NCI-H510A (cell line): ENCODE measurements at regions not wholly inside any gene's neighbourhood (a gene's known extent, or its start where the extent isn't known, plus 50 kb on each side); places are given as distances from the start of the nearest gene placed in this dataset.
"Not testable (repeated sequence)": the region's sequence is repeated elsewhere in the genome, so short reads cannot be mapped to it uniquely, and the experiment has no call there.

Experiments
- DNase-seq: peaks from one replicate; lab custom pipeline; 2025; lab: John Stamatoyannopoulos, UW

- DNase-seq: no peak
Measured at GRCh38 chr4:188956566-188956965, 817.3 kb downstream of the TRIML1 start.

- no peak for DNase-seq
Measured at GRCh38 chr4:188958346-188958745, 819.1 kb downstream of the TRIML1 start.

GRCh38 chr4:188959424-188959823 is 820.2 kb downstream of the TRIML1 start:
- no peak for DNase-seq

DNA sequence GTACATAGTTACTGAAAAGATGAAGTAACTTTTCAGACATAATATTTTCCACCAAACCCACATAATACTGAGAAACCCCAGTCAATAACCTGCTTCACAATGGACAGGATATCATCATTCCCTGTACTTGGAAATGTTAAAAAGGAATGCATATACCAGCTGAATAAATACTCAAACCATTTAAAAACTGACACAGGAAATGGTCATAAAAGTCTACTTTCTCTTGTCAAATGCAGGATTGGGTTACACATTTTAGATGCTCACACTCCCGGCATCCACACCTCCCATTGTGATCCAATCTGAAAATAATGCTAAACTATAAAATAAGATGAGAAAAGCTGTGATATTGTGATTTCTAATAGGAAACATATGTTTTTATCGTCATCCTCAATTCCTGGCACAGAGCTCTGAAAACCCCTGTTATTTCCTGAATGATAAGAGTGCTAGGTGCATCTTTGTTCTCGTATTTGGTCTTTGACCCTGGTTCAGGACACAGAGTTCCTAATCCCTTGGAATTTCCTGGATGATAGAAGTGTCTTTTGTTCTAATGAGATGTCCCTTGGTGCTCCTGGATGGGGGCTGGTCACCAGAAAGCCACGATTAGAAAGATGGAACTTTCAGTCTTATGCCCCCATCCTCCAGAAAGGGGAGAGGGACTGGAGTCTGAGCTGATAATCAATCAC is 821.3 kb downstream of the TRIML1 start:
- DNase-seq: no peak

DNA sequence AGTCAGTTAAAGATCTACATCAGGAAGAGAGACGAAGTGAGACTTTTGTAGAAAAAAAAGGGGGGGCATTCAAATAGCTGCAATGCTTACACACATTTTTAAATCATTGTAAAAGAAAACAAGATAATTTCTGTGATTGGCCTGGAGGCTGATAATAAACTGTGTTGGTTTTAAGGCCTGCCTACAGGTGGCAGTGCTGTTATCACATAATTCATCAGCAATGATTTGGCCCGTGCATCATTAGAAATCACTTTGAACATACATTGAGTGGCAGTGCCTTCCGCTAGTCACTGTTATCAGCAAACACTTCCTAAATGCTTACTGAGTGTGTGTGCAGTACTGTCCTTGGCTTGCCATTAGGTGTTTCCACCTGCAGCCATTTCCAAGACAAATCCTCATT is 831.9 kb downstream of the TRIML1 start:
- DNase-seq: no peak

DNA sequence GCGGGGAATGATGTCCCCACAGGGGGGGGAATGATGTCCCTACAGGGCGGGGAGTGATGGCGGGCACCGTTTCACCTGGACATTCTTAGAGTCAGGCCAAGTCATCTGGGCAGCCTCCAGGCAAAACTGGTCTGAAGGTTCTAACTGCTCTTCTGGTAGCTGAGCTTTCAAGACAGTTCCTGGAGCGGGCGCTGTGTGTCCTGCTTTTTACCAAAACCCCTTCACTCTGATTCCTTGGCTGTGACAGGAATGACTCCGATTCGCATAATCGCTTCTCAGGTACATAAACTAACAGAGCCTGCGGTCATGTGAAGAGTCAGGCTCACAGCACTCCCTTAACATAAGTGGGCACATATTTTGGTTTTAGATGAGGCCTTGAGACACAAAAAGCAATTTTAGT is 836.0 kb downstream of the TRIML1 start:
- no peak for DNase-seq

DNA sequence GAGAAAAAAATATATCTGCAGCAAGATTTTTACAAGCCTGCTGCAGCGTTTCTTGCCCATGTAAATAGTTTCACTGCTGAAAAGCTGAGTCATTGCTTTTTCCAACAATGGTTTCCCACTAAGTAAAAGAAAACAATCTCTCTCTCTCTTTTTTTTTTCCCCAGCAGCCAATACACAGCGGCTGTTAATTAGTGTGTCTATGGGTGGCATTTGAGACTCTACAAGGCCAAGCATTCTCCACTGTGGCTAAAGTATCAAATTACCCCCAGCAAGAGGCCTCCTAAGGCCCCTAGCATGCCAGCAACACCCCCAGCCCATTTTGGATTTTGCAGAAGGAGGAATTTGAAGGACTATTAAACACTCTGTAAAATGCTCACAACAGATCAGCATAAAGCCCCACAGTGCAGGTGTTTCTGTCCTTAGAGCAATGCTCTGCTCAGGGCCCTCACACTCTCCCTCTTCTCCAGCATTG is 837.4 kb downstream of the TRIML1 start:
- peak; percentile 64 for DNase-seq

DNA sequence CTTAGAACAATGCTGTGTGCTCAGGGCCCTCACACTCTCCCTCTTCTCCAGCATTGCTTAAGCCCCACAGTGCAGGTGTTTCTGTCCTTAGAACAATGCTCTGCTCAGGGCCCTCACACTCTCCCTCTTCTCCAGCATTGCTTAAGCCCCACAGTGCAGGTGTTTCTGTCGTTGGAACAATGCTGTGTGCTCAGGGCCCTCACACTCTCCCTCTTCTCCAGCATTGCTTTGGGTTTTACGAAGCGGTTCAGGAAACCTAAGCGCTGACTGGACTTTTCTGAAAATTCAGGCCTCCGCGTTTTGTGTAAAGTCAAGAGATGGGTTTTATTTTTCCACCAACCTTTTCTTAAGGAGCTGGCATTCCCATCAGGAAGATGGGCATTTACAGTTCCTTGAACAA is 838.0 kb downstream of the TRIML1 start:
- not testable (repeated sequence) for DNase-seq

DNA sequence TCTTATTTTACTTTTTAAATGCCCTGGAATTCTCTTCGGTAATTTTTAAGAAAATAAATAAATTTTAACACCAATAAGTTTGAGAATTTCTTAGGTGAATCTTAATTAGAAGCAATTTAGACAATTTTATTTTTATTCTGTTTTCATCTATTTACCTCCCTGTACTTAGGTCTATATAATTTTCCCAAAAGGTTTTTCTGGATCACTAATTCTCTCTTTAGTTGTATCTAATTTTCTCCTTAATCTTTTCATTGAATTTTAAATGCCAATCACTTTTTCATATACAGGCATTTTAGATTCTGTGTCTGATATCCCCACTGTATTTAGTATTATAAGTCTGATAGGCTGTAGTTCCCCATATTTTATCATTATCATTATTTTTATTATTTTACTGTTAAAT is 845.3 kb downstream of the TRIML1 start:
- no peak for DNase-seq

DNA sequence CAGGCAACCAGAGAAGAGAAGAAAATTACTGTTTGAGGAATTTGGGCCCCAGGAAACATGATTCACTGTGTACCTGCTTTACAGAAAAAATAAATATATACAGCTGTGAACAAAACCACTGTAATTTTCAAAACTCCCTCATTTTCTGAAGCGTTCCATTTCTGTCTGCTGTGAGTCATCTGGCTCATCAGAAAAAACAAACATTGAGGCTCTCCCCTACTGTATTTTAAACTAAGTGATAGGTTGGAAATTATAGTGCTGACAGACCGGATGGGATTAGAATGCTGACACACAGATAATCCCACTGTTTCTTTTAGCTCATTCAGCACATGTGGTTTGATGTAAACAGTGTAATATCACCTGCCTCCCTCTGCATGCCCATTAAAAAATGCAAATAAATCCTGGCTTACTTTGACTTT is 847.0 kb downstream of the TRIML1 start:
- no peak for DNase-seq

DNA sequence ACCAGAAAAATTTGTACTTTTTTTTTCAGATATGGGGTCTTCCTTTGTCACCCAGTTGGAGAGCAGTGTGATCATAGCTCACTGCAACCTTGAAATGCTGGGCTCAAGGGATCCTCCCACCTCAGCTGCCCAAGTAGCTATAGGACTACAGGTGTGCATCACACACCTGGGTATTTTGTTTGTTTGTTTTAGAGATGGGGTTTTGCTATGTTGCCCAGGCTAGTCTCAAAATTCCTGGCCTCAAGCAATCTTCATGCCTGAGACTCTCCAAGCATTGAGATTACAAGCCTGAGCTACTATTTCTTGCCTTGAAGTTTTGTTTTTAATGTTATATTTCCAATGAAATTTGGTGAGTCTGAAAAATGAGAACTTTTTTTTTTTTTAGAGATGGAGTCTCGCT is 847.8 kb downstream of the TRIML1 start:
- no peak for DNase-seq

GRCh38 chr4:188988131-188988530 is 848.9 kb downstream of the TRIML1 start:
- no peak for DNase-seq

GRCh38 chr4:188989371-188989770 is 850.1 kb downstream of the TRIML1 start:
- DNase-seq: no peak

DNA sequence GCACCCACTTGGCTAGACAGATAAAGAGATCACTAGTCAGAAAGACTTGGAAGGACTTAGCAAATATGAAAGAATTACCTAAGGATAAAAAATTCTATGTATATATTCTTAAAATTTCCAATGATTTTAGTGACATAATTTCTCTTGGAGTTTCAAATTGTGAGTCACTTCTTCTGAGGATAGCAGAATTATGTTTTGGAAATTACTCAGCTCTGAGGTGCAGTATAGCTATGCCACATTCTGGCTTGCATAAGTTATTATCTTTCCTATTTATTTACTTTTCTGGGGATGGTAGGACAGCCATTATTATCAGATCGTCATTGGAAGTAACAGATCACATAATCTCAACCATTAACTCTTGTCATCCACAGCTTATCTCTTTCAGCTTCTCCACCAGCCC is 853.5 kb downstream of the TRIML1 start:
- DNase-seq: no peak

DNA sequence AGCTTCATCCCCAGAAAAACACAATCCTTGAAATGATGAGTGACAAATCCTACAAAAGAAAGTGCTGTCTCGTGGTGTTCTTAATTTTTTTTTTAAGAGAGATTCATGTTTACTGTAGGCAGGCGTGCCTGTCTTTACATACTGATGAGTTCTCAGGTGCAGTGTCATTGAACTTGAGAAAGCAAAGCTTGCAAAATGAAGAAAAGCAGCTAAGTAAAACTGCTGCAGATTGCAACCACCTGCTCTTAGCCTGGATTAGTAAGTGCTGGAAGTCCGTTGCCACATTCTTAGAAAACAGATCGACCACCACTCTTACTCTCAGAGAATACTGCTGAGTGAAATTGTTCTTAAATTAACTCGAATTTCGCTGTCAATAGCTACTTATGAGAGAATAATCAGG is 854.6 kb downstream of the TRIML1 start:
- no peak for DNase-seq

DNA sequence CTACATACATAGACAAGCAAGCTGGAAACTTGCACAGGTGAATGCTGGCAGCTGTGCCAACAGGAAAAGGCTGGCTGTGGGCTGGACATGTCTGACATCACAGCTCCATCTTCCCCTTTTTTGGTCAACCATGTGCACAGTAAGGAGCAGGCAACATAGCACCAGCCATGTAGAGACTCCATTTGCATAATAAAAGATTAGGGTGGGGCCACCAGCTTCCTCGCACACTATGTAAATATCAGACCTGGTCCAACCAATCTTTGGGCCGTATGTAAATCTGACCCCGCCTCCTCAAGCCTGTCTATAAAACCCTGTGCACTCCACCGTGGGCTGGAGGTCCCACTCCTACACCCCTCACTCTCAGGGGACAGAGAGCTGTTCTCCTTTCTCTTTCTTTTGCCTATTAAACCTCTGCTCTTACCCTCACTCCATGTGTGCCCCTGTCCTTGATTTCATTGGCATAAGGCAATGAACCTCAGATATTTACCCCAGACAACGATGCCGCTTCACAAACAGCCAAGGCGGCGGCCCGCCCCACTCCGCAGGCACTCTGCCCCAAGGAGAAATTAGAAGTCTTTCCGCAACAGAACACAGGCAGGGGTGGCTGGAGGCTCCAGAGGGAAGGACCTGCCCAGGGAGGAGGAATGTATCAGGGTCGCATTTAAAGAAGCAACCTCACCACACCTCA is 862.2 kb downstream of the TRIML1 start:
- no peak for DNase-seq

DNA sequence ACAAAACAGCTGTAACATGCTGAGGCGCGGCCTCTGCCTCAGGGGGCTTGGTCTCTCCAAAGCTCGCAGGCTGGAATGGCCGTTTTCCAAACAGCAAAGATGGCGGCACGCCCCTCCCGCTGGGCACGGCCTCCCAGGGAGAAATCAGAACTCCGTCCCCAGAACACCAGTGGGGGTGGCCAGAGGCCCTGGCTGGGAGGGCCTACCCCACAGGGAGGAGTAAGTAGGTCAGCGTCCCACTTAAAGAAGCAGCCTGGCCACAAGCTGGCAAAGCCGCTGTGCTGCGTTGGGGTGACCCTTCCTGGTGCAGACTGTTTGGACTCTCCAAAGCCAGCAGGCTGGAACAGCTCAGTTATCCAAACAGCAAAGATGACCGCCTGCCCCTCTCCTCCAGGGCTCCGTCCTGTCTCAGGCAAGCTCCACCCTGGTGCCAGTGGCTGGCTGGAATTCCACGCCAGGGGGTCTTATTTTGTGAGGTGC is 862.8 kb downstream of the TRIML1 start:
- DNase-seq: no peak

DNA sequence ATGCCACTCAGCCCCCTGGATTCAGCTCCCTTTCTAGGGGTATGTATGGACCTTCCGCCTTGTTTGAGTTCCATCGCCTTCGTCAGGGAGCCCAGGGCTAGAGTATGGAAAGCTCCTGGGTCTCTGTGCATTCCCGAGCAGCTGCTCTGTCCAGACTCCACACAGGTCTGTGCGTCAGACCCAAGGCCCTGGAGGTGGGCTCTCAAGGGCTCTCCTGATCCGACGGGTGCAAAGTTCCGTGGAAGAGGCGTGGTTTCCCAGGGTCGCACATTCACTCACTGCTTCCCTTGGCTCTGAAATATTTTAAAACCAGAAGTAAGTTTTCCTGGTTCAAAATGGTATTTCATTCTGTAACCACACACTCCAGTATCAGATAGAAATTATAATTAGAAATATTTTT is 863.2 kb downstream of the TRIML1 start:
- no peak for DNase-seq

GRCh38 chr4:189010452-189011217 is 871.4 kb downstream of the TRIML1 start:
- not testable (repeated sequence) for DNase-seq

DNA sequence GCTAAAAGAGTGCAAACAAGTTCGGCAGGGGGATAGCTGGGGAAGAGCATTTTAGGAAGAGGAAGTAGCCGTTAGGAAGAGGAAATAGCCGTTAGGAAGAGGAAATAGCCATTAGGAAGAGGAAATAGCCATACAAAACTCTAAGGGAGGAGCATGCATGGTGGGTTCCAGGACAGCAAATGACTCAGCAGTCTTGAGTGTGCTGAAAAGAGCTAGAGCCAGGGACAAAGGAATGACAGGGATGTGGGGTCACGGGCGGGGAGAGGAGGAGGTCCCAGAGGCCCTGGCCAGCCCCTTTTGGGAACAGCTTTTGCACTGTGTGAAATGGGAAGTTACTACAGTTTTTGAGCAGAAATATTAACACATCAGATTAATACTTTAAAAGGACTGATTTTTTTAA is 882.6 kb downstream of the TRIML1 start:
- DNase-seq: no peak

DNA sequence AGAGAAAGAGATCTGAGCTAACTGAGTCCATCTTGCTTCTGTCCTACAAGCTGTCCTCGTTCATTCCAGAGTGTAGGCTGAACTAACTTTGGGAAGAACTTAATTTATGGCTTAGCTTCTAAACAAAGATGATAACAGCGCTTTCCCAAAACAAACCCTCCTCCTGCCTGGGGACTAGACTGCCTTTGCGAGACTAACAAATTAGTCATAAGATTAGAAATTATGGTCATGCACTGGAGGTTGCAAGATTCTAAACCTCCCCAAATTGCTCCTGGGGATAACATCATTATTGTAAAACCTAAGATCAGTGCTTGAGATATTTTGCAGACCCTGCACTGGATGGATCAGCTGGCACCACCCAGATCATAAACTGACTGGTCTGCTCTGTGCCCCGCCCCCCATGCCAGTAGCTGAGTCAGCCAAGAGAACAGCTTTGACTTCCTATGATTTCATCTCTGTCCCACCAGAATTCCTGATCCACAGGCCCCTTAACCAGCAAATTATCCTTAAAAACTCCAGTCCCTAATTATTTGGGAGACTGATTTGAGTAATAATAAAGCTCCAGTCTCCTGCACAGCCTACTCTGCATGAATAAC is 883.3 kb downstream of the TRIML1 start:
- no peak for DNase-seq

DNA sequence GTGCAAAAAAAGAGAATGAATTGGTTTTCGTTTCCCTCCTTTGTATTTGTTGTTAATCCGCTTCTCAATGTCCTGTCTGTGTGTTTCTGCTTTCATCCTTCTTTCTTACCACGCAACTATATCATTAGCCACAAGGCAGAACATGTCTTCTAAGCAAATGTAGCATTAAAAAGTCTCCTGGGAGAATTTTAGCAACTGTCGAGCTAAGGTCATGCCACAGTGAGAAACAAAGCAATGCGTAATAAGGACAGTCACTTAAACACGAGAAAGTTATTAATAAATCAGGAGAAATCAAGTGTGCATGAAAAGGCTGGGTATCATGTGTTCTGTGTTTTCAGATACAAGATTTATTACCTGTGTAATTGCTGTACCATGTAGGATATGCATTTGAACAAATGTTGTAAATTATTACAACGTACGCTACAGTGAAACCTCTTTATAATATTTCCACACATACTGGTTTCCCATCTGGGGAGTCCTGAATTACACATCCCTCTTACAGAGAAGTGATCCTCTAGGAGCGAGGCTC is 890.8 kb downstream of the TRIML1 start:
- DNase-seq: no peak
